Tibial nerve (tissue), 4 donors: ENCODE measurements at regions not wholly inside any gene's neighbourhood (a gene's known extent, or its start where the extent isn't known, plus 50 kb on each side); places are given as distances from the start of the nearest gene placed in this dataset.

Source experiments
- CTCF ChIP-seq, 5 experiments: fragments of 200-600 bp in 3 of 5; fragments of 450-650 bp in 2 of 5; sonication (generic) in 3 of 5; IDR thresholded peaks; one replicate each; pipeline ENCODE4 v1.5.1; 2016 to 2019; ENCODE audit warnings: antibody characterized with exemption in 5 of 5, mild to moderate bottlenecking in 3 of 5, moderate library complexity in 2 of 5
- EP300 ChIP-seq, 2 donors: sonication (generic); formaldehyde crosslinking; IDR thresholded peaks; one replicate each; pipeline ENCODE4 v1.6.1; 2017; ENCODE audit warnings: antibody characterized with exemption in 2 of 2, mild to moderate bottlenecking in 1 of 2
- POLR2A ChIP-seq, 2 donors: fragments of 450-650 bp; IDR thresholded peaks; one replicate each; pipeline ENCODE4 v1.6.1; 2017; ENCODE audit warnings: antibody characterized with exemption in 2 of 2, mild to moderate bottlenecking in 2 of 2, moderate library complexity in 2 of 2

GRCh38 chr14:22251090-22251489 lies 337.9 kb downstream of the DAD1 start:
- TF ChIP-seq POLR2A (IDR thresholded peaks at IDR 0.05) (no peak), CTCF (IDR thresholded peaks at IDR 0.05) (no peak), EP300 (IDR thresholded peaks at IDR 0.05) (no peak)
